NCI-H2196 (cell line): ENCODE measurements at regions not wholly inside any gene's neighbourhood (a gene's known extent, or its start where the extent isn't known, plus 50 kb on each side); places are given as distances from the start of the nearest gene placed in this dataset.
"Not testable (repeated sequence)": the region's sequence is repeated elsewhere in the genome, so short reads cannot be mapped to it uniquely, and the experiment has no call there.

Source experiments
- DNase-seq: peaks from one replicate; lab custom pipeline; 2025; ENCODE audit not compliant: unreplicated experiment; lab: John Stamatoyannopoulos, UW

DNA sequence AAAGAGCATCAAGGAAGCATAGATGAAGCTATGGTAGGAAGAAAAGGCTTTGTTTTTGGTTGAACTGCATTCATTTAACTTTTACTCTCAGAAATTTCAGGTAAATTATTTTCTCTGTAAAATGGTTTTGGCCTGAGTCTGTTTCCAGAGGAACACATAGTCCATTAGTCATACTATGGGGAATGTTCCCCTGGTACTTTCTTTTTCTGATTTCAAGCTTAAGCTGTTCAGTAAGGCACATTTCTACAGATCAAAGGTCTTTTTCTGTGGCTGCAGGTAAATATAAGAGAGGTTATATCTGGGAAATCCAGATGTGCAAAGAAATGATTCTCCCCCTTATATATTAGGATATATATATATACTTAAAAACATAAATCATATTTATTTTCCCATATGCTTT is 1744.4 kb upstream of the ADGRL3 start:
- DNase-seq: no peak

DNA sequence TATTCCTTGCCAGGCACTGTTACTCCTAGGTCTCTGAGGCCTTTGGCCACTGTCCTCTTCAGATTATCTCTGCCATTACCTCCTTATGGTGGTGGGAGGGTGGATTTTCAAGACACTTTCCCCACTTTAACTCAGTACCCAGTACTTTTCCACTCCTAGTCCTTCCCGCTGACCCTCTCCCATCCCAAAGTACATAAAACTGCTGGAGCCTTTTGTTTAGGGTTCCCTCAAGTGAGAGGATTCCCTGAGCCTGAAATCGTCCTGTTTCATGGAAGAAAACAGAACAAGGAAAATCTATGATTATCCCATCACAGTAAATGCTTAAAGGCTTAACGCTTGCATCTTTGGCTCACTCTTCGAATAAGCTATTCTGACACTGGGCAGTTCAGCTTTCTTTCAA is 1742.5 kb upstream of the ADGRL3 start:
- DNase-seq: no peak

DNA sequence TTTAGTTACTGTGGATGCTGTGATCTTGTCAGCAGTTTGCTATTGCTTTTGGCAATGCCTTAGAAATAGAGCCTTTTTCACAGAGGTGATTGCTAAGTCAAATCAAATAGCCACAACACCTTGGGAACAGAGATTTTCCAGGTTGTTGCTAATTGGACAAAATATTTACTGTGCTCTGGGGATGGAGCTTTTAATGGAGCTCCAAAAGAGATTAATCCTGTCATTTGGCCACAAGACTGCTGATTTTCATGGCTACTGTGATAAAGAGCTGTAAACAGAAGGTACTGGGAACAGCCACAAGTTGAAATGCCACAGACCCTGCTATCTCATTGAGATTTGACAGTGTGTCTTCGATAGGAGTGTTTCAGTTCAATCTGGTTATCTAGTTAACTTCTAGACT is 1715.2 kb upstream of the ADGRL3 start:
- DNase-seq: no peak

DNA sequence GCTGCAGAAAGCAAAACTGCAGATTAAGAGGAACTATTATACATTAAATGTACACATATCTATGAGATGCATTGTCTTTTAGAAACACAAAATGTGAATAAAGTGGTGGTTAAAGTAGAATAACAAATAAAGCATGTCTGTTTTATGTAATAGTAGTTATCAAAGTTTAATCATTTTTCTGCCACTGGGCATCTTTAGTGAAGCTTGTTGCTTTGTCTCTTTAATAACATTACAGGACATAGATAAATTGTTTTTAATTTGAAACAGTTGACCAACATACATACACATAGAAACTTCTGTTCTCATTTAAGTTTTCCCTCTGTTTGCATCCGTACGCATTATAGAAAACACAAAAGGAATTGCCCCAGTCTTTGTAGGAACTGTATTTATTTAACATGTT is 1700.0 kb upstream of the ADGRL3 start:
- no peak for DNase-seq

DNA sequence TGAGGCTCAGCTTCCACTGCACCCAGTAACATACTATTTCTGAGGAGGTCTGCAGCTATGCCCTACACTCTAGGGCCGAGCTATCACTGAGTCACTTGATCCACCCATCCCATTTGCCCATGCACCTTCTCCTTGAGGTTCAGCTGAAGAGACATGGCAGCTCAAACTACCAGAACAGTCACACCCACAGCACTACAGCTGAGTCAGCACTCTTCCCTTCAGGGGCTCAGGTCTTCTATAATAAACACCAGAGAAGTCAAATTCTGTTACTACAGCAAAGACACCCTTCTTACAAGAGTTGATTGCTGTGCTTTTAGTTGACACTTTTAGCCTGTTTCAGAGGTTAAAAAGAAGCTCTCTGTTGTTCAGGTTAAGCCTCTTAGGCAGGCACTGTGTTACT is 1696.4 kb upstream of the ADGRL3 start:
- DNase-seq: no peak

DNA sequence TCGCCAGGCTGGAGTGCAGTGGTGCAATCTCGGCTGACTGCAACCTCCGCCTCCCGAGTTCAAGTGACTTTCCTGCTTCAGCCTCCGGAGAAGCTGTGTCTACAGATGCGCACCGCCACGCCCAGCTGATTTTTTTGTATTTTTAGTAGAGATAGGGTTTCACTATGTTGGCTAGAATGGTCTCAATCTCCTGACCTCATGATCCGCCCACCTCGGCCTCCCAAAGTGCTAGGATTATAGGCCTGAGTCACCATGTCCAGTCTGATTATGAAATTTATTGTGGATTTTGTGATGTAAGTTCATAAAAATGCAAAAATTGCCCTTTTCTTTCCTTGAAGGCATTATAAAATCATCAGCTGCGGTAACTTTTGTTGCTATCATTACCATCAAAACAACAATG is 1688.3 kb upstream of the ADGRL3 start:
- DNase-seq: not testable (repeated sequence)

DNA sequence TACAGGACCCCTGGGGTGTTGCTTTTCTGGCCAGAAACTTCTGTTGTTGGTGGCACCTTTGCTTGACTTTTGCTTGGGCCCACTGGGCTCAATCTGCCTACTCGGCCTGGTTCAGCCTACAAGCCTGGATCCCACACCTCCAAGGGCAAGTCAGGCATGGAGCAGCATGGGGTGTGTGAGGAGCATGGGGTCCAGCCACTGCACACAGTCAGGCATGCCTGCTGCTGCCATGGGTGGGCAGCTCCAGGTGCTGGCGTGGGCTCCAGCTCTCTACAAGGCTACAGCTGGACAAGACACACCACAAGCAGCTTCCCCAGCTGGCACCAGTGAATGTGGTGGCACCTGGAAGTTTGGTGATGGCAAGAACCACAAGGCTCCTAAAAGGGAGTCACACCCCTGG is 1683.1 kb upstream of the ADGRL3 start:
- DNase-seq: no peak

DNA sequence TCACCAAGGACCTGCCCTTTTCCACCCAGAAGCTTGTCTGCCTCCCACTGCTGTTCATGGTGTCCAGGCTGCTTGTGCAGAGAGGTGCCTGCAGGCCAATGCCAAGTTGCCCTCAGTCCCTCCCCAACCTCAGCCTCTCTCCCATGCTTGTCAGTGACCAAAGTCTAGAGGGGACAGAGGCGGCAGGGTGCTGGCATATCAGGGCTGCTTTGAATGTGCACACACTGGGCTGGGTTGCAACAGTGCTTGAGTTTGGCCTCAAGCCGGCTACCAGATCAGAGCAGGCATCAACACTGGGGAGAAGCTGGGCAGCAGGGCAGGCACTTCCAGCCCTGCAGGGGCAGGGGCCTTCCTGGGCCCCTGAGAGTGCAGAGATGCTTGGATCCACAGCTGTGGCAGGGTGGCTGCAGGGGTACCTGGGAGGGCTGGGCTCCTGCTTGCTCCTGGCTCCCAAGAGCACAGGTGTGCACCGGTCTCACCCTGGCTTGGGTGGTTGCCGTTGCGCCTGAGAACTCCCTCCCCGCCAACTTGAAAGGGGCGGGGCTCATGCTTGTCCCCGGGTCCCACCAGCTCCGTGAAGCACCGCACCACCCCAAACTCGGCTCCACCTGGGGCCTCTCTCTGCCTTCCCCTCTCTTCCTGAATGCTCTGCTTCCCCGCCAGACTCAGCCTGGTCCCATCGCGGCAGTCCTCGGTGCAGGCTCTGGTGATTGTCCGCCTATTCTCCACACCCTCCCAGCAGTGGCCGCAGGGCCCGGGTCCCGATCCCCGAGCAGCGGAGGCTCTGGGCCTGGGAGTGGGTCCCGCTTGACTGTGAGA is 1681.9 kb upstream of the ADGRL3 start:
- DNase-seq: no peak

DNA sequence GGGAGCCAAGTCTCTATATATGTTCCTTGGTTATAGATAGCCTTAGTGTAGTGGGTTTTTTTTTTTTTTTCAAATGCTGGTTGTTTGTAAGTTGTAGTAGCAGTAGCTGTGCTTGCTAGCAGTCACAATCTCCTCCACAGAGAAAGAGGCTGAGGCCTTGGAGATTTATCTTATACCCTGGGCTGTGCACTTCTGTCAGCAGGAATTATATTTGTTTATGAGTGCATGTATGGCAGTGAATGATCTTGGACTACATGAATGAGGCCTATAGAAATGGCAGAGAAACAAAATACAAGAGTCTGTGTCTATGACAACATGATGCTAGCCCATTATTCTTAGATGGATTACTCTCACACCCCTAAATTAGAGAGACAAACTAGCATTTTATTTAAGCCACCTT is 1674.2 kb upstream of the ADGRL3 start:
- DNase-seq: no peak

DNA sequence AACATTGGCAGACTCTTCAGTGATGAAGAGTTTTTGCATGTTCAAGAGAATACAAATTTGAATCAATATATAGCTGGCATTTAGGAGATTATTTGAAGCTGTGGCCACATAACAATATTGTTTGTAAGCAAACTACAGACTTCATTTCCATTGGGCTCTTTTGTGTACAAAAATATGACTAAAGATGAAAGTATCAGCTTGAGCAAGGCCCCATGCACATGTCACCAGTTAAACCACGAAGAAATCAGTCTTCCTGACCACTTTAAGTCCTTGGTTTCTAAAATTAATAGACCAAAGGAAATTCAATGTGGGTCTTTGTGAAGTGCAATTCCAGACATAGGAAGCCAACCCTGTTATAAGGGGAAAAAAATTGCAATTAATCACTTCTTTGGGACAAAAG is 1664.6 kb upstream of the ADGRL3 start:
- no peak for DNase-seq

DNA sequence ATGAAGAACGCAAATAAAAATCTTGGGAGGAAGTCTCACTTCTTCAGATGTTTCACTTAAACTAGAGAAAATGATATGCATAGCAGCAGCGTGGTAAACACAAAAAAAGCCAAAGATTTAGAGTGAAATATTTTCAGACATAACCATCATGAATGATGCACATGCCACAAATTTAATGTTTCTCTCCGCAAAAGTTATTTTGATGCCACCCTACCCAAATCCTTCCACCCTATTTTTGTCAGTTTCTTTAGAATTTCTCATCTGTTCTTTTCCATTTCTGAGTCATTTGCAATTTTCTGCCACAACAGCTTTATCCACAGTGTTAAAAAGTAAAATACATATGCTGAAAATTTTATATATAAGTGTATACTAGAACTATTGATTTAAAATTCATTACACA is 1663.7 kb upstream of the ADGRL3 start:
- DNase-seq: no peak

DNA sequence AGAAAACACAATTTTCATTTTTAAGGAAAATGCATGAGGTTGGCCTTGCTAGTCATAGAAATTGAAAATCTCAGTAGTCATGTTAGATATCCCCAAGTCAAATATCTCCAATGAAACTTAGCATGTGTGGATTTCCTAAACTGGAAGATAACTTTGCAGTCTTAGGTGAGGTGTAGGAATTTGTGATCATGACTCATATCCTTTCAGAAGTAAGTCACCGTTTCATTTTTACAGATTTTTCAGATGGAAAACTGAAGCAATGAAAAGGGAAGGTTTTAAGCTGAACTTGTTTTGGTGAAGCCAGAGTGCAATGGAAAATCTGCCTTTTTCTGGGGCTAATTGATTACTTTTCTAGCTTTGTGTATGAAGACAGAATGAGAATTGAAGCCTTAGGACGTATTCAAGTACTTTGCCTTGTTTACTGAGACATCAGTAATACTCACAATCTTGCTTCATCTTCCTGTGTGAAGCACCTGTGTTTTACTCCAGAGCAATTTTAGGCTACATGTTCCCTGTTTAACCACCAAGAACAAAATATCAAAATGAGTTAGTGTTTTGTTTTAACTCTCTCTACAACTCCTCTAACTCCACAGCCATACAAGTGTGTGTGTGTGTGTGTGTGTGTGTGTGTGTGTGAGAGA is 1662.8 kb upstream of the ADGRL3 start:
- DNase-seq: no peak

DNA sequence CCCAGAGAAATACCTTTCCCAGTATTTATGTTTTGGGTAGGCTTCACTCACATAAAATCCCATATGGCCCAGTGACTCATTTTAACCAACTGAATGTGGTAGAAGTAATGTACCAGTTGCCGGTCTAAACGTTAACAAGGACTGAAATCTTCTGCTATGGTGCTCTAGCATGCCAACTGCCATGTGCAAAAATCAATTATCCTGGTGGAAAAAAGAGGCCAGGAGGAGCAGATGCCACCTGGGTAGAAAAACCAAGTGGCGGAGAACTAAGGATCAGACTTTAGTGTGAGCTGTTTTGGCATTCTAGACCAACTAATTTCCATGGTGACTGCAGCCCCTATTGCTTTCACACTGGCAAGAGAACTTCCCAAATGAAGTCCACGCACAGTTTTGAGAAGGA is 1660.7 kb upstream of the ADGRL3 start:
- no peak for DNase-seq

DNA sequence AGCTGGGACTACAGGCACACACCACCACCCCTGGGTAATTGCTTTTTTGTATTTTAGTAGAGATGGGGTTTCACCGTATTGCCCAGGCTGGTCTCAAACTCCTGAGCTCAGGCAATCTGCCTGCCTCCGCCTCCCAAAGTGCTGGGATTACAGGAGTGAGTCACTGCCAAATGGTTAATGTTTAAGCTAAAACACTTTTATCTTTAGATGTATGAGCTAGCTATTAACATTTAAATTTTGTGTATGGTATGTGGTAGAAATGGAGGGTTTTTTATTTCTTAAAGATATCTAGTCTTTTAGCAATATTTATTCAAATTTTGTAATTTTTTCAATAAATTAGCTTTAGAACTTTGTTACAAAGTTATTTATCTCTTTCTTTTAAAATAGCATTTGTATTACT is 1659.8 kb upstream of the ADGRL3 start:
- DNase-seq: no peak

DNA sequence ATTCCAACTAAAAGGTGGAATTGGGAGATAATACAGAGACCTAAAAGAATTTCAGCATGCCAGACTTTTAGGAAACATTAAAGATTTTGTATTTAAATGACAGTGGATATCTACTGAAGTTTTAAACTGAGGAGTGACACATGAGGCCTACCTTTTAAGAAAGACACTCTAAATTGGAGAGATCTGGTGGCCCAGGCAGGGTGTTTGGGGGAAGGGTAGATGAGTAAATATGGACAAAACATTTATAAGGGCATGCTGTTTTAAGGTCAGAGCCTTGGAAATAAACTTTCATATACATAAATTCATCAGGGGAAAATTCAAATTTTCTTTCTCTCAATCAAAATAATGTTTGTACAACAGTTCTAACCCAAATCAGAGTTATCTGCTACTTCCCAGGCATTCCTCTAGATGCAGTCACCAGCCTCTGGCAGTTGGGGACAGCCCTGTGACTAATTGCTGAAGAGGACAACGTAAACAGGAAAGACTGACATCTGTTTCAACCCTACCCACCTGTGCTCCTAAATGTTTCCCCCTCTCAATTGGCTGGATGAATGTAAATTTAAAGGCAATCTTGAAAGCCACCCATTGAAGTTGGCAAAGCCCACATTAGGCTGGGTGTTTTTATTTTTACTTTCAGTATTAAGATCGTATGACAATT is 1646.9 kb upstream of the ADGRL3 start:
- no peak for DNase-seq

DNA sequence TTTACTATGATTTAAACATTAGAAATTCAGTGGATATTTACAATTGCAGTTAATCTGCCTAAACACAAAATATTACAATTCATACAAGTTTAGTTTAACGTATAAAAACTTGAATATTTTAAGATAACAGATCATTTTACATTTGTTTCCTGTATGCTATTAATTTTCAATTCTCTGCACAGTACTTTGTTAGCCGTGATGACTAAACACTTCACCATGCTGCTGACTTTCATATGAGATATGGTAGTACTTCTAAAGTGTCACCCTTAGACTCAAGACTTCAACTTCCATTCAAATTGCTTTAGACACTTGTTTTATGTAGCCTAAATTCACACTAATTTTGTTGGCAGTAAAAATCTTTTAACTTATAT is 1646.4 kb upstream of the ADGRL3 start:
- no peak for DNase-seq

DNA sequence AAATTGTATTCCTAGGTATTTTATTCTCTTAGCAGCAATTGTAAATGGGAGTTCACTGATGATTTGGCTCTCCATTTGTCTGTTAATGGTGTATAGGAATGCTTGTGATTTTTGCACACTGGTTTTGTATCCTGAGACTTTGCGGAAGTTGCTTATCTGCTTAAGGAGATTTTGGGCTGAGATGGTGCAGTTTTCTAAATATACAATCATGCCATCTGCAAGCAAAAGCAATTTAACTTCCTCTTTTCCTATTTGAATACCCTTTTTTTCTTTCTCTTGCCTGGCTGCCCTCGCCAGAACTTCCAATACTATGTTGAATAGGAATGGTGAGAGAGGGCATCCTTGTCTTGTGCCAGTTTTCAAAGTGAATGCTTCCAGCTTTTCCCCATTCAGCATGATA is 1643.9 kb upstream of the ADGRL3 start:
- DNase-seq: not testable (repeated sequence)

DNA sequence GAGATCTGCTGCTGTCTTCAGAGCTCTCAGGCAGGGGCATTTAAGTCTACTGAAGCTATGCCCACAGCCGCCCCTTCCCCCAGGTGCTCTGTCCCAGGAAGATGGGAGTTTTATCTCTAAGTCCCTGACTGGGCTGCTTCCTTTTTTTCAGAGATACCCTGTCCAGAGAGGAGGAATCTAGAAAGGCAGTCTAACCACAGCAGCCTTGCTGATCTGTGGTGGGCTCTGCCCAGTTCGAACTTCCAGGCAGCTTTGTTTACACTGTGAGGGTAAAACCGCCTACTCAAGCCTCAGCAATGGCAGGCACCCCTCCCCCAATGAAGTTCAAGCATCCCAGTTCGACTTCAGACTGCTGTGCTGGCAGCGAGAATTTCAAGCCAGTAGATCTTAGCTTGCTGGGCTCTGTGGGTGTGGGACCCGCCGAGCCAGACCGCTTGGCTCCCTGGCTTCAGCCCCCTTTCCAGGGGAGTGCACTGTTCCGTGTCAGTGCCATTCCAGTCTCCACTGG is 1639.9 kb upstream of the ADGRL3 start:
- DNase-seq: not testable (repeated sequence)

DNA sequence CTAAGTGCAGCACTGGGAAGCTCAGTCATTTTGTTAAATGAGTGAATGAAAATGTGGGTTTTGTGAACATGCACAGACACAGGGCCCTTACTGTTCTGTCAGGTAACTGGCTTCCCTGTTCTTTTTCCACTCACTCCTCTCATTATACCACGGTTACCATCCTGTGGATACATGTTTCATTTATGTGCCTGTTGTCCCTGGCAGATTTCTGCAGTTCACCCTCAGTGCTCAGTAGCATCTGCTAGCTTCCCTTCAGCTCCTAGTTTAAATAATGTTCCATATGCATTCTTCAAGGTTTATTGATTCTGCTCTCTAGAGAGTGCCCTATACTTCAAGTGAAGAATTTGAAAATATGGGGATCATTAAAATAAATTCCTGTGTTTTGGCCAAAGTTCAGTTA is 1634.3 kb upstream of the ADGRL3 start:
- no peak for DNase-seq

DNA sequence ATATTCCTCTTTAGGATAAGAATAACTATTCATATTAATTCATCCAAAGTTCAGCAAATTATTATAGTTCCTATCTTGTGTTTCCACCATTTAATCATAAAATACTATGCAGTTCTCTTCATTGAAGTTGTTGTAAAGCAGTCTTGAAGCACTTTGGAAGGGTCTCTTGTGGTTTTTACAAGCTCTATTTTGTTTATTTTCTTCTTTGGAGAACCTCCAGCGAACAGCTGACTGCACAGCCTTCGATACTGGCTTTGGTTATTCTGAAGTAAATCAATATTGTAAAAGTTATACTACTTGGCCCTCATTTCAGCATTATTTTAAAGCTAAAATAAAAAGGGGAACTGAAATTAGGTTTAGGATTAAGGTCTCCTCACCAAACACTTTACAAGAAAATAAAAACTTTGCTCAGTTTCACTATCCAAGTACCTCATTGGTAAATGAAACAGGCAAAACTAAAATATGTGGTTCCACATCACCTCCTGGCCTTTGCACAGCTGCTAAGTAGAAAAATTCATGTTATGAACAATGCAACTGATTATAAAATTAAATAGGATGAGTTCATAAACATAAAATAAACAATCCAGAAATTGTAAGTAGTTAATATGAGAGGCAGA is 1629.2 kb upstream of the ADGRL3 start:
- DNase-seq: no peak

DNA sequence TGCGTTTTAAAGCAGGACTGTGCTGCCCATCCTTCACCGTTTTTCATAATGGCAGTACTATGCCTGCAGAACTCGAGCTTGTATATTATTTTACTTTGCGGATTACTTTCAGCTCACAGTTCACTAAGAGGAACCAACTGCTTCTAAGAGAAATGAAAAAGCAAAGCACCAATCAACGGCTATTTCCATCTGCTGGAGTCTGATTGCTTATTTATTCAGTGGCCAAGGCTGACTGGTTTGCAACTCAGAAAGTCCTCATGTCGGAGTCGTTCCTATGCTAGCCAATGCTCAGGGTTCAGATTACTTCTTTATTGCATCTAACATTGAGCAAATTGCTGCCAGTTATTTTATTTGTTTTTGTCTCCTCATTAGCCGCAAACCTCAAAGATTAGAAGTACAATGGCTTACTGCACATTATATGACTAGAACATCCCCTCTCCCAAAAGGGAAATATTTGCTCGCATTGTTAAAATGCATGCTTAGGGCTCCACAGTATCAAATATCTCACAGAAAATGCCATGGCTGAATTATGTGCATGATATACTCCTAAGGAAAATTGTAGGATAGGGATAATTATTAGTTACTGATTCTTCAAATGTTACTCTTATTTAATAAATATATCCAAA is 1628.2 kb upstream of the ADGRL3 start:
- DNase-seq: no peak
